Gastrocnemius medialis (tissue), 4 donors: ENCODE measurements at regions not wholly inside any gene's neighbourhood (a gene's known extent, or its start where the extent isn't known, plus 50 kb on each side); places are given as distances from the start of the nearest gene placed in this dataset.

ENCODE experiments used
- POLR2A ChIP-seq, 2 donors: fragments of 450-650 bp; IDR thresholded peaks; one replicate each; pipeline ENCODE4 v1.6.1; 2017; ENCODE audit warnings: antibody characterized with exemption in 2 of 2, mild to moderate bottlenecking in 2 of 2, moderate library complexity in 2 of 2
- TF ChIP-seq, protein P1 (sequence below), 5 experiments: fragments of 450-650 bp in 3 of 5; fragments of 200-600 bp in 2 of 5; sonication (generic) in 2 of 5; IDR thresholded peaks in 4 of 5; conservative IDR thresholded peaks in 1 of 5; 1 replicate in 4 of 5; 2 replicates in 1 of 5; pipeline ENCODE4 v1.5.1; 2016 to 2019; ENCODE audit warnings: antibody characterized with exemption in 5 of 5, mild to moderate bottlenecking in 3 of 5, moderate library complexity in 3 of 5

DNA sequence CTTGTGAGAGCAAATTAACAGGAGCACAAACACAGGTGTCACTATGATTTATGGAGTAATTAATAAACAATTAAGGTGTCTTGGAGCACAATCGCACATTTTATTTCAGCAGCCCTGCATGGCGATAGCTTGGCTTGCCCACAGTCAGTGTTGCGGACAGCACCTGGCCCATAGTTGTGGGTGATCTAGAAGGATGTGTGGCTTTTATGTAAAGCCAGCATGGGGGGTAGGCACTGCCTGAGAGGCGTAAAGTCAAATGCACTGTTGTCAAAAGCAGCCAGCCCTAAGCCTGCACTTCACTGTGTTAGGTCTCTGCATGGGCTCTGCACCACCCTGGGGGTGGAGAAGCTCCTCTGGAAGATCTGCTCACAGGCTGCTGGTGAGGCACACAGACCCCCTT is 177.4 kb upstream of the PPP2R3A start:
- no peak for TF ChIP-seq POLR2A (IDR thresholded peaks at IDR 0.05)
- TF ChIP-seq, protein P1, sequence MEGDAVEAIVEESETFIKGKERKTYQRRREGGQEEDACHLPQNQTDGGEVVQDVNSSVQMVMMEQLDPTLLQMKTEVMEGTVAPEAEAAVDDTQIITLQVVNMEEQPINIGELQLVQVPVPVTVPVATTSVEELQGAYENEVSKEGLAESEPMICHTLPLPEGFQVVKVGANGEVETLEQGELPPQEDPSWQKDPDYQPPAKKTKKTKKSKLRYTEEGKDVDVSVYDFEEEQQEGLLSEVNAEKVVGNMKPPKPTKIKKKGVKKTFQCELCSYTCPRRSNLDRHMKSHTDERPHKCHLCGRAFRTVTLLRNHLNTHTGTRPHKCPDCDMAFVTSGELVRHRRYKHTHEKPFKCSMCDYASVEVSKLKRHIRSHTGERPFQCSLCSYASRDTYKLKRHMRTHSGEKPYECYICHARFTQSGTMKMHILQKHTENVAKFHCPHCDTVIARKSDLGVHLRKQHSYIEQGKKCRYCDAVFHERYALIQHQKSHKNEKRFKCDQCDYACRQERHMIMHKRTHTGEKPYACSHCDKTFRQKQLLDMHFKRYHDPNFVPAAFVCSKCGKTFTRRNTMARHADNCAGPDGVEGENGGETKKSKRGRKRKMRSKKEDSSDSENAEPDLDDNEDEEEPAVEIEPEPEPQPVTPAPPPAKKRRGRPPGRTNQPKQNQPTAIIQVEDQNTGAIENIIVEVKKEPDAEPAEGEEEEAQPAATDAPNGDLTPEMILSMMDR (IDR thresholded peaks at IDR 0.05 in 4 of 5, conservative IDR thresholded peaks at IDR 0.05 in 1 of 5) = no peak
